ENCODE measurements at regions not wholly inside any gene's neighbourhood (a gene's known extent, or its start where the extent isn't known, plus 50 kb on each side); places are given as distances from the start of the nearest gene placed in this dataset.

GRCh38 chr14:101103321-101103901 is 199.9 kb upstream of the RTL1 start:
- no peak for DNase-seq
- H3K4me3 ChIP-seq (ENCODE audit: low read depth, low read length) = no peak overlapping the region
- H3K36me3 ChIP-seq = no peaks in the 10 kb centered on the region
- TF ChIP-seq CTCF (IDR thresholded peaks at IDR 0.05; ENCODE audit: low read depth, low read length) = no peak
- no peaks in the 10 kb centered on the region for H3K4me1 ChIP-seq
- H3K9me3 ChIP-seq = peaks cover 4% of the 10 kb centered on the region; the same call in 1 of the 2 replicates
- H3K27me3 ChIP-seq = no peaks in the 10 kb centered on the region

- Histone ChIP-seq H3K27me3 (no peaks in the 10 kb centered on the region), H3K36me3 (no peaks in the 10 kb centered on the region), H3K4me3 (ENCODE audit: low read depth, low read length) (no peak overlapping the region), H3K4me1 (no peaks in the 10 kb centered on the region), H3K9me3 (peaks cover 4% of the 10 kb centered on the region; the same call in 1 of the 2 replicates)
- no peak for TF ChIP-seq CTCF (IDR thresholded peaks at IDR 0.05; ENCODE audit: low read depth, low read length)
- DNase-seq = no peak
These were observed 201.0 kb upstream of the RTL1 start for GRCh38 chr14:101104485-101104884.

GRCh38 chr14:101105045-101105444 is 201.5 kb upstream of the RTL1 start:
- Histone ChIP-seq H3K36me3 (no peaks in the 10 kb centered on the region), H3K27me3 (no peaks in the 10 kb centered on the region), H3K4me1 (no peaks in the 10 kb centered on the region), H3K9me3 (peaks cover 4% of the 10 kb centered on the region; the same call in 1 of the 2 replicates), H3K4me3 (ENCODE audit: low read depth, low read length) (no peak overlapping the region)
- no peak for TF ChIP-seq CTCF (IDR thresholded peaks at IDR 0.05; ENCODE audit: low read depth, low read length)
- no peak for DNase-seq

GRCh38 chr14:101108579-101109346 is 205.2 kb upstream of the RTL1 start:
- Histone ChIP-seq H3K4me1 (no peaks in the 10 kb centered on the region), H3K27me3 (no peaks in the 10 kb centered on the region), H3K9me3 (no peaks in the 10 kb centered on the region), H3K36me3 (no peaks in the 10 kb centered on the region), H3K4me3 (ENCODE audit: low read depth, low read length) (no peak overlapping the region)
- no peak for DNase-seq
- TF ChIP-seq CTCF (IDR thresholded peaks at IDR 0.05; ENCODE audit: low read depth, low read length) = no peak

- Histone ChIP-seq H3K4me1 (no peaks in the 10 kb centered on the region), H3K27me3 (no peaks in the 10 kb centered on the region), H3K9me3 (no peaks in the 10 kb centered on the region), H3K36me3 (no peaks in the 10 kb centered on the region), H3K4me3 (ENCODE audit: low read depth, low read length) (no peak overlapping the region)
- DNase-seq = no peak
- TF ChIP-seq CTCF (IDR thresholded peaks at IDR 0.05; ENCODE audit: low read depth, low read length) = no peak
These were observed 205.8 kb upstream of the RTL1 start for GRCh38 chr14:101109347-101109638.

GRCh38 chr14:101109981-101110728 is 206.6 kb upstream of the RTL1 start:
- no peak for TF ChIP-seq CTCF (IDR thresholded peaks at IDR 0.05; ENCODE audit: low read depth, low read length)
- Histone ChIP-seq H3K4me3 (ENCODE audit: low read depth, low read length) (no peak overlapping the region), H3K36me3 (no peaks in the 10 kb centered on the region), H3K9me3 (no peaks in the 10 kb centered on the region), H3K27me3 (no peaks in the 10 kb centered on the region), H3K4me1 (no peaks in the 10 kb centered on the region)
- no peak for DNase-seq

Measured in BE2C (cell line).